ENCODE measurements at regions not wholly inside any gene's neighbourhood (a gene's known extent, or its start where the extent isn't known, plus 50 kb on each side); places are given as distances from the start of the nearest gene placed in this dataset.

DNA sequence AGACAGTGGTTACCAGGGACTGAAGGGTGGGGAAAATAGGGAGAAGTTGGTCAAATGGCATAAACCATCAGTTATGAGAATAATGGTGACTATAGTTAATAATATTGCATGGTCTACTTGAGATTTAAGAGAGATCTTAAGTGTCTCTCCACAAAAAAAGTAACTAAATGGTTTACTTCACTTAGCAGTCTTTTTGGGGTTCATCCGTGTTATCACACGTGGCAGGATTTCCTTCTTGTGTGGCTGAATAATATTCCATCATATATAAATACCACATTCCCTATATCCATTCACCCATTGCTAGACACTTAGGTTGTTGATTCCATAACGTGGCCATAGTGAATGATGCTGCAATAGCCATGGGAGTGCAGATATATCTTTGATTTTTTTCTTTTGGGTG, 967.0 kb downstream of the UQCRFS1 start:
- TF ChIP-seq, protein P1, sequence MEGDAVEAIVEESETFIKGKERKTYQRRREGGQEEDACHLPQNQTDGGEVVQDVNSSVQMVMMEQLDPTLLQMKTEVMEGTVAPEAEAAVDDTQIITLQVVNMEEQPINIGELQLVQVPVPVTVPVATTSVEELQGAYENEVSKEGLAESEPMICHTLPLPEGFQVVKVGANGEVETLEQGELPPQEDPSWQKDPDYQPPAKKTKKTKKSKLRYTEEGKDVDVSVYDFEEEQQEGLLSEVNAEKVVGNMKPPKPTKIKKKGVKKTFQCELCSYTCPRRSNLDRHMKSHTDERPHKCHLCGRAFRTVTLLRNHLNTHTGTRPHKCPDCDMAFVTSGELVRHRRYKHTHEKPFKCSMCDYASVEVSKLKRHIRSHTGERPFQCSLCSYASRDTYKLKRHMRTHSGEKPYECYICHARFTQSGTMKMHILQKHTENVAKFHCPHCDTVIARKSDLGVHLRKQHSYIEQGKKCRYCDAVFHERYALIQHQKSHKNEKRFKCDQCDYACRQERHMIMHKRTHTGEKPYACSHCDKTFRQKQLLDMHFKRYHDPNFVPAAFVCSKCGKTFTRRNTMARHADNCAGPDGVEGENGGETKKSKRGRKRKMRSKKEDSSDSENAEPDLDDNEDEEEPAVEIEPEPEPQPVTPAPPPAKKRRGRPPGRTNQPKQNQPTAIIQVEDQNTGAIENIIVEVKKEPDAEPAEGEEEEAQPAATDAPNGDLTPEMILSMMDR (conservative IDR thresholded peaks at IDR 0.05; ENCODE audit: low read depth, low read length) = no peak
- TF ChIP-seq EZH2 (IDR thresholded peaks at IDR 0.05; ENCODE audit: borderline replicate concordance, low read depth, low read length, poor library complexity, severe bottlenecking) = no peak
